DMS153 (cell line): ENCODE measurements at regions not wholly inside any gene's neighbourhood (a gene's known extent, or its start where the extent isn't known, plus 50 kb on each side); places are given as distances from the start of the nearest gene placed in this dataset.

Experiments
- DNase-seq: peaks from one replicate; lab custom pipeline; 2025; lab: John Stamatoyannopoulos, UW

DNA sequence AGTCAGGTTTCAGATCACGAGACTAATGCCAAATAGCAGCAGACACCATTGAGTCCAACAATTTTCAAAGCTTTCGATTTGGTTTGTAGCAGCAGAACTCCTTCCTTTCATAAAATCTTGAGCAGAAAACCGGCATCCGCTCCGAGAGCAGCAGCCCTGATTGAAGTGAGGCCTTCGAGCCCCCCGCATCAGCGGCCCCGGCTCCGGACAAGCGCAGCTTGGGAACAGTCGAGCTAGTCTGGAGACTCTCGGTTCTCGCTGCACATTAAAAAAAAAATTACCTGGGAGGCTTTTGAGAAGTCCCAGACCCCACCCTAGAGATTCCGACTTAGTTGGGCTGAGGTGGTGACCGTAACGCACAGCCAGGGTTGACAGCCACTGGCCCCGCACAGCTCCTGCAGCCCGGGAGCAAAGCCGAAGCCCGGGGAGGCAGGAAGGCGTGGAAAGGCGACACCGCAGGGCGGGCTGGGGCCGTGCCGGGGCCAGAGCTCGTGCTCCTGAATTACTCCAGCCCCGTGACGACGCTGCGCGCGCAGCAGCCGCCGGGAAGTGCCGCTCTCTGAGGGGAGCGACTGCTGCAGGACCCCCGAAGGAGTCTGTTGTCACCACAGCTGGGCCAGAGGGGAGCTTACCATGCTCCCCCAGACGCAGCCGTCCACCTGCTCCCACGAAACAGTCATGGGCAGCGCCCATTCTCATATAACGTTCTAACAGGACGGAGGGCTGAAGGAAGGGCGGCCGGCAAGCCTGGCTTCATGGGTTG is 57.8 kb downstream of the SPATA19 start:
- DNase-seq: no peak

DNA sequence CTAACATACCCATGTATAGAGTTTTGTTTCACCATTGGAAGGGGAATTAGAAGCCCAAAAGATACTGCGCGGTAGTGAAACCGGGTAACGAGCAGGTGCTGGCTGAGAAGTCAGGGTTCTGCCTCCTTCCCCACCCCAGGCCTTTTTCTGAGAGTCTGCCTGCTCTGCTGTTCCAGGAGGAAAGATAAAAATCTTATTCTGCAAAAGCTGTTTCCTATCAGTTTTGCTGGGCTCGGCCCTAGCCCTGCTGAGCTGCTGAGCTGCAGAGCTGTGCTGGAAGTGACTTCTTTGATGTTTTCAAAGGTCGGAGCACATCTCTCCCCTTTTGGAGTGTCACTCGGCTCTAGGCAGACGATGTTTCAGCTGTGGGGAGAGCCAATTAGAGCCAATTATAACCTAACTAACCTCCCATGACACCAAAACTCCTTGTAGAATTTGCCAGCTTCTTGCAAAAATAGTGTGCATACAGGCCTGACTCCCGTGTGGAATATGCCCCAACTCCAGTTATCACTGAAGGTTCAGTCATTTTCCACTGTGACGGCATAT is 59.4 kb downstream of the SPATA19 start:
- DNase-seq: no peak

DNA sequence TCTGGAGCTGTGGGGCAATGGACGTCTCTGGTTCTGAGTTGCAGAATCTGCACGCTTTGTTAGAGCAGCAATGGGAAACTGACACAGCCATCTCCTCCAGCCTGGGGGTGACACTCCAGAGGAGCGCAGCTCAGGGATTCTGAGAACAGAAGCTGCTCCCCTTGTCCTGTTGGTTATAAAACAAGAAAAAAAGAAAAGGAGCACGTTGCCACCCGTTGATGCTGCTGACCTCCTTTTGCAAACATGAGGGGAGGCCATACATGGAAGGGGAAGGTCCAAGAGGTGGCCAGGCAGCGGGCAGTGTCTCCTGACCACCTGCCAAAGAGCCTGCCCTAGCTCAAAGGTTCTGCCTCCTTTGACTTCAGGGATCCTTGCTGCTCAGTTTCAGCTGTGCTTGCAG is 61.0 kb downstream of the SPATA19 start:
- DNase-seq: no peak

DNA sequence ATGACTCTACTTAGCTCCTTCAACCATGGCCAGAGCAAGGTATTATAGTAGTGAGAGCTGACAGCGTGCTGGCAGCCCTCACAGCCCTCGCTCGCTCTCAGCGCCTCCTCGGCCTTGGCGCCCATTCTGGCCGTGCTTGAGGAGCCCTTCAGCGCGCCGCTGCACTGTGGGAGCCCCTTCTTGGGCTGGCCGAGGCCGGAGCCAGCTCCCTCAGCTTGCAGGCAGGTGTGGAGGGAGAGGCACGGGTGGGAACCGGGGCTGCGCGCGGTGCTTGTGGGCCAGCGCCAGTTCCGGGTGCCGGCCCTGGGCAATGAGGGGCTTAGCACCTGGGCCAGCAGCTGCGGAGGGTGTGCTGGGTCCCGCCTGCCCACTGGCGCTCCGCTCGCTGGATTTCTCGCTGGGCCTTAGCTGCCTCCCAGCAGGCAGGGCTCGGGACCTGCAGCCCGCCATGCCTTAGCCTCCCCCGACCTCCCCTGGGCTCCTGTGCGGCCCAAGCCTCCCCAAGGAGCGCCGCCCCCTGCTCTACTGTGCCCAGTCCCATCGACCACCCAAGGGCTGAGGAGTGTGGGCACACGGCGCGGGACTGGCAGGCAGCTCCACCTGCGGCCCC is 63.1 kb downstream of the SPATA19 start:
- DNase-seq: no peak

DNA sequence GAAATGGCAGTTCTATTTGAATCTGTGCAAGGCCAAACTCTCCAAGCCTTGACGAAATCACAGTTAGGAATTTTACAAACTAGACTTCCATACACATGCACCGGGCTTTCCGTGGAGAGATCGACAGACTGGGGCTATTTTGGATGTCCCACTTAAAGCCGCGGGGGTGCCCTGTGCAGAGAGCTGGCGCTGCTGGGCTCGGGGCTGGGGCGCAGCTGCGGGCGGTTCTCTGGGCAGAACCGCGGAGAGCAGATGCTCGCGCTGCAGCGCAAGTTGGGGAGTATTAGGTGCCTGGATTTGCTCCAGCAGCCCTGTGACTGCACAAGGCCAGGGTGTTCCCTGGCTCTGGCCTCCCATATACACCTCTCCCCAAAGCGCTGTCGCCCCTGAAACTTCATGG is 67.2 kb downstream of the SPATA19 start:
- no peak for DNase-seq

DNA sequence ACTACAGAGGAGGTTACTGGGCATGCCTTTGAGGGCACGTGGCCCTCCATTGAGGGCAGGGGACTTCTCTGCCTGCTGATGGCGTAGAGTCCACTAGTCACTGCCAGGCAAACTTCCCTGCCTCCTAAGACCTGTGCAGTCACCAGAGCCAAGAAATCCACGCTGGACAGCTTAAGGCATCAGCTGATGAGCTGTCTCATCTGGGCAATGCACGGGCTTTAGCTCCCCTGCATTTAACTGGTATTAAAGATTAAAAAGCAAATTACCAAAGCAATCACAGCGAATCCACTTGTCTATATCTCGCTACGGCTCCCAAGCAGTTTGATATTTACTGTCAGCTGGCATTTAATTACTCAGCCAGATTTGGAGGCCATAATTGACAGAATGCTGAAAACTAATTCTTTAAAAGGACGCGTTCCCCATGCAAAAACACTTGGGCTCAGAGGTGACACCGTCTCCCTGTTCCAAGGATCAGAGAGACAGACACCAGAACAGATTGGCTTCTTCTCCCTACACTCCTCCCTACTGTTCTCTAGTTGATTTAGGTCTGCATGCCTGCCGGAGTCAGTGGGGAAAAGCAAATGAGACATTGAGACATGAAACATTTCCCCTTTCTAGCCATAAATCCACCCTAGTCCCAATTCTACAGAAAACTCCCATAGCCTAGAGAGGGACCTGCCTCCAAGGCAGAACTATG is 68.5 kb downstream of the SPATA19 start:
- no peak for DNase-seq

DNA sequence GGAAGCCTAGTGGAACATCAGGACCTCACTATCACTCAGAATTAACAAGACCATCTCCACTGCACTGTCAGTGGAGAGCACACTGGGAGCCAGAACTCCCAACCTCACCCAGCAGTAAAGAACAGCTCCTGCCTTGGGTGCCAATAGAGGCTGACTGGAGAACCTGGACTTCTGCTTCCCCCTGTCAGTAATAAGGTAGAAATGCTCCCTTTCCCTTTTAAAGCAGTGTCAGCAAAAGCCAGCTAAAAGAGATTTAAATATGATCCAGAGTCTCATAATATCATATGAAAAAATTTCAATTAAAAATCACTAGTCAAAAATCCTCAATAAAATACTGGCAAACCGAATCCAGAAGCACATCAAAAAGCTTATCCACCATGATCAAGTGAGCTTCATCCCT is 82.8 kb downstream of the SPATA19 start:
- DNase-seq: no peak

DNA sequence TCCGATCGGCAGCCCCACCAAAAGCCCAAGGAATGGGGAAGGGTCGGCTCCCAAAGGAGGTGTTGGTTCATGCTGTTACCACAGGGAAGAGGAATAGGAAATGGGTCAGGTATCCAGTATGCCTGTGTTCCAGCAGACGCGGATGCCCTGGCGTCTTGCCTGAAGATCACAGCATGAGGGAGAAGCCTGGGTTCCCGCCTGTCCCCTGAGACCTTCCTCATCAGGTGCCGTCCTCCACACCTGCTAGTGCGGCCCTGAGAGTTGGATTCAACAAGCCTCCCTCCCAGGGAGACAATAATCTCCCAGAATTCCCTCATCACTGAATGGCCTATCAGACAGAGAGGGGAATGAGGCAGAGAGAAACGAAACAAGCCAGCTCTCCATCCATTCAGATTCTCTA is 92.2 kb downstream of the SPATA19 start:
- peak; percentile 72 for DNase-seq

DNA sequence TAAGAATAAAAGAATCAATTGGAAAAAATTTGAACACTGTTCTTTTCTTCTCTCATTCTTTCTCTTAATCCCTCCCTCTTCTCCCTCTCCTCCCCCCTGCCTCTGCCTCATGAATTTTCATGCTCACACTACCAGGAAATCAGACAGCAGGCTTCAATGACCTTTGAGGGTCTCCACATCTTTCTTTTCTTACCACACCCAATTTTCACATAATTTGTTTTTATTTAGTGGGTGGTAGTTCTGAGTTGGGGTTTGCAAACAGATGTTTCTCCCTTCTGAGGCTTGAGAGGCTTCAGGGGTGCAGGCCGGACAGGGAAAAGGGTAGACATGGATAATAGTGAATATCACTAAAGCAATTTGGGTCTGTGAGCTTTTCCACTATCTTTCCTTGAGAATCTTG is 95.5 kb downstream of the SPATA19 start:
- no peak for DNase-seq

DNA sequence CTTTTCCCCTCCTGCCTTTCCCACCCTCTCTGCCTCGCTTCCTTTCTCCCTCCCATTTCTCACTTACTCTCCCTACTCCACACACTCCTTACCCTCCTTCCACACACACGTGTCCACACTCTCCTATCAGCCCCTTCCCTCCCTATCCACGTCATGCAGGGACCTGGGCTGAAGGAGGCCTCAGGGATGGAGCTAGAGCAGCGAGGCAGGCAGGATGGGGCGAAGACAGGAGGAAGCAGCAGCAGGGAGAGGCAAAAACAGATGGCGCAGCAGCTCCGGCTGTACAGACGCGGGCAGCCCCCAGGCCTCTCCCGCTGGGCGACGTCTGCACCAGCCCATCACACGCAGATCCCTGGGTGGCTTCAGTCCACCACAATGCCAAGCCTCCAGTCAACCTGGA is 97.9 kb downstream of the SPATA19 start:
- DNase-seq: no peak

DNA sequence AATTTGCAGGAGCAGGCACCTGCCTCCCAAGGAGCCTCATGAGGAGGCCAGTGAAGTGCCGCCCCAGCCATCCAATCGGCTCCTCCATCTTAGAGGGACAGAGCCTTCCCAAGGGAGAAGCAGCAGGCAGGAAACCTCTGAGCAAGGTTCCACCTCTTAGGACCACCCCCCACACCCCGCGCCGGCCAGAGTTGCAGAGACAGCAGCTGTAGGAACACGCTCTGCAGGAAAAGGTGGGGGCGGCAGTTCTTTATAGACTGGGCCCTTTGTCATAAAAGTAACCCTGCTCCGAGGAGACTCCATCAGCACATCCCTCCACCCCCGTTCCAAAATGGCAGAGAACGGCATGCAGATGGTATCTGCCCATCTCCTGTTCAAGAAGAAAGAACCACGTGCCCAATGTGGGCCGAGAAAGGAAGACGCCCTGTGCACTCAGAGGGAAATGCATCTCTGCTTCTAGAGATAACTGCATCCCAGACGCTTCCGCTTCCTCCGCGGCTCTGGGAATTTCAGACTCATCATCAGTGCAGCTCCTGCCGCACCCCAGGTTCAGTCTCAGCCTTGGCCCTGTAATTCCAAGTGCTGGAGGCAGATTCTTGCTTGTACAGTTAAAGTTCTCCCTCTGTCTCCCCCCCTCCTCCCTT is 98.5 kb downstream of the SPATA19 start:
- no peak for DNase-seq

DNA sequence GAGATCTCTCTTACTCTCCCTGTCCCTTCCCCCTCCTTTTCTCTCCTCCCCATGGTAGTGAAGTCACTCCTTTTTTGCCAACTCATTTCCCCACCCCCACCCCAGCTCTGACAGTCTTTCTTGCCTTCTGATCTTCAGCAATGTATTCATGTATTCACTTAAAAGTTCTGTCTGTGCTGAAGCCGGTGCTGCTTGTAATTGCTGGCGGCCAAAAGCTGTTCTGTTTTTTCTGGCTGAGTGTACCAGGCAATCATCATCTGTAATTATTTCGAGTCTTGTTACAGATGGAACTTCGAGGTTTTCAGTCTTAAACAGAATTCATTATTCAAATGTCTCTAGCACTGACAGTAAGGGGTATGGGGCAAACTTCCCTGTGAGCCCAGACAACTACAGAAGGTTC is 99.5 kb downstream of the SPATA19 start:
- DNase-seq: no peak

DNA sequence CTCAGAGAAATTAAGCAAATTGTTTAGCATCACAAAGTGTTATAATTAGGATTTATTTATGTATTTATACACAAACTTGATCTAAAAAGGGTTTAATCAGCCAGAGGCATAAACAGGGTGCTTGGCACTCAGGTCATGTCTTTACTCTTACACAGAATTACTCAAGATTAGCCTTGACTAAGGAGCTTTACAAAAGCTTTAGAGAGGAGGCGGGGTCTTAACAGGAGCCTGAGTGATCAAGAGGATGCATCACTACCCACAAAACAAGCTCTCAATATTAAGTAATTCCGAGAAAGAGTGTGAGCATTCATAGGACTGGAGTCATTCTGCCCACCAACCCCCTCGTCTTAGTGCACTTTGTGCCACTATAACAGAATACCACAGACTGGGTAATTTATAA is 103.0 kb downstream of the SPATA19 start:
- no peak for DNase-seq

DNA sequence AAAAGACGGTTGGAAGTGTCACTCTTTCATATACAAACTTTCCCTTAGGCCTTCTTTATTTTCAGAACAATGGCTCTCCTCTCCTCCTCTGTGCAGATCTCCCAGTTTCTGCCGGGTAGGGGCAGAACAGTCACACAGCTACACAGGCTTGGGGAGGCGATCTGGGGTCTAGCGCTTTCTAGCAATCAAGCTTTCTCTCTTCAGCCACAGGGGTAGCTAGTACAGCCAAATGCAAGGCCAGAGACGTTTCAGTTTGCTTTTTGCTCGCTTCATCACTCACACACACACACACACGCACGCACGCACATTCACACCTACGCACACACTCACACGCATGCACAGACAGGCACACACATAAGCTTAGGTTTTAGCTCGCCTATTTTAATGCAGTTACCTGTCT is 104.3 kb downstream of the SPATA19 start:
- no peak for DNase-seq

DNA sequence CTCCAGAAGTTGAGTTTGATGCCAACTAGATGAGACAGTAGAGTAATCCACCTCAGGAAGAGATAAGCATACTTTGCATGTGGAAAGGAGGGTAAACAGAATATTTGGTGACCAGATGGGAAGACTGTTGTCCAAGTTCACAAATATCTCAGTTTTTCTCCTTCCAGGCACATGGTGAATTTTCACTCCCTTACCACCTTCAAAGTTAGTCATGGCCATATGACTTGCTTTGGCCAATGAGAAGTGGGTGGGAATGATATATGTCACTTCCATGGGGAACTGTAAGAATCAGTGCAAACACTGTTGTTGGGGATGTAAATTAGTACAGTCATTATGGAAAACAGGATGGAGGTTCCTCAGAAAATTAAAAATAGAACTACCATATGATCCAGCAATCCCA is 105.8 kb downstream of the SPATA19 start:
- no peak for DNase-seq

DNA sequence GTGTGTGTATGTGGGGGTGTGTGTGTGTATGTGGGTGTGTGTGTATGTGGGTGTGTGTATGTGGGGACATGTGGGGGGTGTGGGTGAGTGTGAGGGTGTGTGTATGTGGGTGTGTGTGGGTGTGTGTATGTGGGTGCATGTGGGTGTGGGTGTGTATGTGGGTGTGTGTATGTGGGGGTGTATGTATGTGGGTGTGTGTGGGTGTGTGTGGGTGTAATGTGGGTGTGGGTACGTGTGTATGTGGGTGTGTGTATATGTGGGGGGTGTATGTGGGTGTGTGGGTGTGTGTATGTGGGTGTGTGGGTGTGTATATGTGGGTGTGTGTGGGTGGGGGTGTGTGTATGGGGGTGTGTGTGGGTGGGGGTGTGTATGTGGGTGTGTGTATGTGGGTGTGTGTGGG is 106.7 kb downstream of the SPATA19 start:
- no peak for DNase-seq

DNA sequence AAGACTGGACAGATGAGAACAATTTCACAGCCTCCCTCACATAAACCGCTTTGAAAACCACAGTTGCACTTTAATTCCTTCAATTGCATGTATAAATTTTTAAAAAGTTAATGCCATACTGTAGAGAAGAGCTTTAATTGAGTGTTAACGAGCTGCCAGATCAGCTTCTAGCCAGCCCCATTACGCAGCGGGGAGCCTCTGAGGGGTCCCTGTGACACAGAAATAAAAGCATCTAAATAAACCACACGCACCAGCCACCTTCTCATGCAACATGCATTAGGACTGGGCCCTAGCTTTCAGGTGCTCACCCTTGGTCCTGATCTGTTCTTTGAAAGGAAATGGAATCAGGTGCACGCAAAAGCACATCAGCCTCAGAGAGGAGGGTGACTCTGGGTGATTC is 111.7 kb downstream of the SPATA19 start:
- no peak for DNase-seq

DNA sequence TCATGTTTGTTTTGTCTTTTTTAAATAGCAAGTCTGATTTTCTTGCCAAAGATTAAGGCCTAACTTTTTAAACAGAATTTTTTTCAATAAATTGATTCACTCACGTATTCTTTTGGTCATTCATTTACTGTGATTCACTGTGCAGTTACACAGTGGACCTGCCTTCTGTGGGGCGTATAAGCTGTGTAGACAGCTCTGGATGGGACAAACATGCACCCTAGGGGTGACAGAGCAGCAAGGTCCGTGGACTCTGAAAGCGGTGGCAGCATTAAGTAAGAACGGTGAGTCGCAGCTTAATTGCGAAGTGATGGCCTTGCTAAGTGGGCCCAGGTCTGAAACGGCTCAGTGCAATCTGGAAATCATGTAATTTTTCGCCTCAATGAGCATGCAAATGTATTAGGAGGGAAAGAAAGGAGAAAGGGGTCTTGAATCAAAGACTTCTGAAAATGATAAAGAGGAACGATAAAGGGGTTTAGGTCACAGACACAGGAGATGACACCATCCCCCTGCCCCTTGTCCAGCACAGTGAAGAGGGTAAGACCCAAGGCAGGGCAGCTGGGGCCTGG is 113.1 kb downstream of the SPATA19 start:
- DNase-seq: no peak

DNA sequence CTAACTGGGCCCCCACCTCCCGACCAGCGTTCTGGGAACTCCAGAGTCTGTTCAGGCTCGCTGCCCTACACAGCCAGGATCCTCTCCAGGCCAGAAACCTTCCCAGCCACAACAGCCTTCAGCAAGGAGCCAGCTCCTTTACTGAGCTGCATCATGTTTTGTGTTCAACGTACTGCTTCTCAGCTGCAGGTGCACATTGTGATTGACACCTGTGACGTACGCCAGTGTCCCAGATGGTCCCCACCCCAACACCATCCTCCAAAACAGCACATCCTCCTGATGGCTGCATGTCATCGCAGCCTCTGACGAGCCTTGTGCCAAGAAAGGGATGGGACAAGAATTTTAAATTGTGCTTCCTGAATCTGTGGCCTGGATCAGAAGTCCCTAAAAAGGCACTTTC is 117.5 kb downstream of the SPATA19 start:
- DNase-seq: no peak

DNA sequence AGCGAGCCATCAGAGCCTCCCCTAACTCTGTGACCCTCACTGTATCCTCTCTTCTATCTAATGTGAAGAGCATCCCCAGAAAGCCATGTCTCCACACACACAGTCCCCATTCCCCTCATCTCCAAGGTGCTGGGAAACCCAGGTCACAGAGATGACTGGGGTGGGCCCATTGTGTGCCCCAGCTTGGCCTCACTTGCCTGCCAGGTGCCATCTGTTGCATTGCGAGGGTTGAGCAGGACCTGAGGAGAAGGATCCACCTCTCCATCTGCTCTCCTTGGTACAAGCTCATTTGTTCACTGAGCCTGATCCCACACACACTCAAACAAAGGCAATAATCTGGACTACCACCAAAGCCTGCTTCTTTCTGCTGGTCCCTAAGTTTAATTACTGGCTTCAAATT is 118.8 kb downstream of the SPATA19 start:
- DNase-seq: no peak

DNA sequence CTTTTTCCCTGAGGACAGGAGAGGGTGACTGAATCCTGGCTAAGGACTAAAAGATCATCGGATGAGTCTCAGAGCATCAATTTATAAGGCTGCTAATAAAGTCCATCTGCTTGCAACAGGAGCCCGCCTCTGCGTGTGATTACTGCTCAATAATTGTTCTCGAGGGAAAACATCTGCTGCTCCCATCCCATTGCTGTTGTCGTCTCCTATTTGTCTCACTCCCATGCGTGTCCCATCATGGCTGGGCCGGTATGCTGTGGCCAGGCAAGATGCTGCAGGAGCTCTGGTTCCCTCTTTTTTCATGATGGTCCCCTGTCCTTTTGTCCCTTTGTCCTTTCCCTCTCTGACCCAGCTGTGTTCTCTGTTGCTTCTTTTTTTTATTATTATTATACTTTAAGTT is 121.2 kb downstream of the SPATA19 start:
- no peak for DNase-seq

DNA sequence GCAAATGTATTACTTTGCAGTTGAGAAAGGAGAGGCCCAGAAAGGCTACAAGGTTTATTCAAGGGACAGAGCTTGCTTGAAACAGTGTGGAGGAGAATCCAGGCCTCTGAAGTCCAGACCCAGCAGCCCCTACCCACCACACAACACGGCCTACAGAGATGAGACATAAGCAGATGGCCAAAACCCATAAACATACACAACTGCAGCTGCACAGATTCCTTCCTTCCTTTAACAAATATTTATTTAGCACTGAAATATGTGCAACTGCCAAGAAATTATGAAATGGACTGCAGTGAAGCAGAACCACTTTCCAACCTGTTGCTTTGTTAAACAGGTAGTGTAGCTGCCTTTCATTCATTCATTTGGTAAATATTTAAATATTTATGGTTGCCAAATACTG is 122.3 kb downstream of the SPATA19 start:
- peak; percentile 91 for DNase-seq
